ENCODE measurements at regions not wholly inside any gene's neighbourhood (a gene's known extent, or its start where the extent isn't known, plus 50 kb on each side); places are given as distances from the start of the nearest gene placed in this dataset.

GRCh38 chr2:139721411-139721995 is 941.3 kb upstream of the NXPH2 start:
- TF ChIP-seq BHLHE40 (IDR thresholded peaks at IDR 0.05; ENCODE audit: borderline replicate concordance) (no peak), FOXA1 (IDR thresholded peaks at IDR 0.05) (no peak), CTBP1 (IDR thresholded peaks at IDR 0.05; ENCODE audit: borderline replicate concordance) (no peak), LEF1 (IDR thresholded peaks at IDR 0.05; ENCODE audit: borderline replicate concordance) (no peak), PKNOX1 (IDR thresholded peaks at IDR 0.05) (no peak), L3MBTL2 (conservative IDR thresholded peaks at IDR 0.05) (no peak)
